K562 (cell line): ENCODE measurements at regions not wholly inside any gene's neighbourhood (a gene's known extent, or its start where the extent isn't known, plus 50 kb on each side); places are given as distances from the start of the nearest gene placed in this dataset.

Experiments
- ATAC-seq: fragments of 200-7000 bp; cut with Tn5 transposase; 3 replicates; pipeline ENCODE4 v1.9.1; 2020; ENCODE audit warnings: moderate library complexity
- BruUV-seq: library from RNA; stranded (reverse); fragments of 400-500 nt; replicated peaks from 2 replicates; lab custom pipeline; 2021; lab: Mats Ljungman, UMichigan
- CTCF ChIA-PET: fragments of 300-600 bp; formaldehyde crosslinking; extraction: SDS; loops from one replicate; lab custom pipeline; 2021; ENCODE audit warnings: low intra/inter-chr PET ratio; lab: Yijun Ruan, JAX
- POLR2A ChIA-PET: fragments of 300-600, 350-650 bp; sonication (Branson Sonifier 250); formaldehyde crosslinking; extraction: SDS; loops from one replicate; lab custom pipeline; 2021; ENCODE audit warnings: antibody characterized with exemption, inconsistent platforms; lab: Yijun Ruan, JAX
- DNase-seq, 4 experiments: peaks; one replicate each; pipeline versions ENCODE4 v3.0.0 to v3.0.0-alpha.2; 2011 to 2018; ENCODE audit warnings: low spot score in 3 of 4, mixed read lengths in 3 of 4; ENCODE audit errors: extremely low read depth in 1 of 4
- FAIRE-seq: peaks from 2 replicates; lab custom pipeline; 2011; peaks lifted over from hg19 to GRCh38; lab: Jason Lieb, UNC
- H2AFZ ChIP-seq: 2 replicates; pipeline ENCODE4 v1.6.0; 2011; ENCODE audit warnings: low read depth, low read length, control low read depth, inconsistent platforms
- H3K27ac ChIP-seq: fragments of 200-600 bp; 3 replicates; pipeline ENCODE4 v1.8.0; 2011; ENCODE audit warnings: low read depth, mild to moderate bottlenecking, control low read depth, inconsistent platforms, low read length, moderate library complexity, mixed read lengths; ENCODE audit errors: extremely low read depth
- H3K27me3 ChIP-seq, 2 experiments: fragments of 300-600 bp in 1 of 2; 2 replicates in 1 of 2; 3 replicates in 1 of 2; pipeline versions ENCODE4 v1.6.0 to v1.8.0; 2011; ENCODE audit warnings: inconsistent platforms in 2 of 2, low read length in 2 of 2, mild to moderate bottlenecking in 1 of 2, mixed read lengths in 1 of 2, moderate library complexity in 1 of 2; ENCODE audit not compliant: control insufficient read depth in 2 of 2, insufficient read depth in 2 of 2
- H3K36me3 ChIP-seq: fragments of 300-600 bp; 3 replicates; pipeline ENCODE4 v1.8.0; 2011; ENCODE audit warnings: mild to moderate bottlenecking, low read length, inconsistent platforms; ENCODE audit not compliant: control insufficient read depth, insufficient read depth
- H3K4me1 ChIP-seq, 2 experiments: fragments of 200-600 bp in 1 of 2; replicated peaks in 1 of 2; 2 replicates in 1 of 2; 3 replicates in 1 of 2; pipeline versions ENCODE4 v1.5.1 to v1.8.0; 2011; ENCODE audit warnings: inconsistent platforms in 2 of 2, low read length in 2 of 2, mild to moderate bottlenecking in 1 of 2, mixed read lengths in 1 of 2, moderate library complexity in 1 of 2; ENCODE audit not compliant: control insufficient read depth in 2 of 2, insufficient read depth in 2 of 2
- H3K4me2 ChIP-seq: 2 replicates; pipeline ENCODE4 v1.6.1; 2011; ENCODE audit warnings: low read length, control low read depth, inconsistent platforms, mixed read lengths; ENCODE audit not compliant: insufficient read depth
- H3K4me3 ChIP-seq: fragments of 200-600 bp; sonication (generic), shearing (Covaris generic); 2 replicates; pipeline ENCODE4 v1.5.1; 2016; ENCODE audit warnings: control low read depth, inconsistent platforms
- H3K79me2 ChIP-seq: fragments of 200-600 bp; 3 replicates; pipeline ENCODE4 v1.8.0; 2011; ENCODE audit warnings: low read length, inconsistent platforms; ENCODE audit not compliant: control insufficient read depth, insufficient read depth
- H3K9ac ChIP-seq, 2 experiments: 2 replicates each; pipeline versions ENCODE4 v1.6.0 to v1.6.1; 2011; ENCODE audit warnings: low read depth in 2 of 2, low read length in 2 of 2, control low read depth in 1 of 2, inconsistent platforms in 1 of 2, mild to moderate bottlenecking in 1 of 2, mixed read lengths in 1 of 2; ENCODE audit not compliant: insufficient read depth in 1 of 2
- H3K9me1 ChIP-seq: one replicate; pipeline ENCODE4 v1.6.0; 2011; ENCODE audit warnings: inconsistent platforms, mild to moderate bottlenecking, low read length, moderate library complexity; ENCODE audit not compliant: control insufficient read depth, insufficient read depth
- H3K9me3 ChIP-seq: replicated peaks from 2 replicates; pipeline ENCODE4 v1.5.1; 2011; ENCODE audit warnings: low read depth, low read length, inconsistent platforms; ENCODE audit not compliant: control insufficient read depth, insufficient read depth
- H4K20me1 ChIP-seq: replicated peaks from 2 replicates; pipeline ENCODE4 v1.6.1; 2011; ENCODE audit warnings: low read length, inconsistent platforms, mixed read lengths; ENCODE audit not compliant: control insufficient read depth, insufficient read depth
- CXXC5 ChIP-seq: fragments of 250-450 bp; sonication (Bioruptor Pico); IDR thresholded peaks from 2 replicates; pipeline ENCODE4 v1.8.0; 2022; ENCODE audit warnings: inconsistent platforms, mild to moderate bottlenecking, moderate library complexity
- HOXB6 ChIP-seq: fragments of 250-450 bp; sonication (Bioruptor Pico); IDR thresholded peaks from 2 replicates; pipeline ENCODE4 v1.5.1; 2022; ENCODE audit warnings: mild to moderate bottlenecking, borderline replicate concordance
- ID3 ChIP-seq, 2 experiments: fragments of 250-450 bp in 1 of 2; fragments of 450-650 bp in 1 of 2; sonication (Bioruptor Pico) in 1 of 2; IDR thresholded peaks; 2 replicates each; pipeline versions ENCODE4 v1.6.1 to v1.8.0; 2016 to 2021; ENCODE audit warnings: mild to moderate bottlenecking in 2 of 2, moderate library complexity in 2 of 2, missing compliant biosample characterization in 1 of 2, missing genetic modification characterization in 1 of 2
- NFRKB ChIP-seq: fragments of 450-650 bp; IDR thresholded peaks from 2 replicates; pipeline ENCODE4 v1.6.1; 2016; ENCODE audit warnings: low read depth
- NR0B1 ChIP-seq: fragments of 450-650 bp; IDR thresholded peaks from one replicate; pipeline ENCODE4 v1.6.1; 2018; ENCODE audit warnings: mild to moderate bottlenecking, moderate library complexity; ENCODE audit not compliant: partially characterized antibody
- WGBS: fragments of 100-300 bp; shearing (Covaris generic); methylation state at CpG from one replicate; pipeline ENCODE4 v1.1.6; 2016; ENCODE audit warnings: low coverage, mixed read lengths; ENCODE audit not compliant: insufficient coverage; ENCODE audit errors: missing lambda C conversion rate; 5-methylcytosine and 5-hydroxymethylcytosine counted together
- in situ Hi-C: fragments of 300-500 bp; cut with MboI; formaldehyde crosslinking; loops from 4 replicates; pipeline ENCODE4 v1.15.0; 2018; ENCODE audit warnings: inconsistent platforms, mixed read lengths
- intact Hi-C: fragments of 100-400 bp; cut with micrococcal nuclease; formaldehyde crosslinking; loops from 2 replicates; pipeline ENCODE4 v1.14.2; 2022

GRCh38 chr13:105984236-105984635, 551.2 kb downstream of the EFNB2 start:
- no peak for TF ChIP-seq CXXC5 (CRISPR knock-in tag)
- no peak for TF ChIP-seq NFRKB
- no peak for TF ChIP-seq NR0B1
- TF ChIP-seq ID3 (CRISPR knock-in tag; IDR thresholded peaks at IDR 0.05), result no peak
- TF ChIP-seq ID3 (tag; IDR thresholded peaks at IDR 0.05), result no peak
- no peak for TF ChIP-seq HOXB6
- TF ChIP-seq, all 486 proteins: peak for 0
- WGBS, result 0% methylated on average over 1 of the region's 3 CpGs
- ChIA-PET POLR2A (no interaction called here), CTCF (no interaction called here)
- FAIRE-seq, result no peak
- Histone ChIP-seq H3K27ac (no peak overlapping the region), H3K9me3 (no peaks in the 10 kb centered on the region), H2AFZ (no peak overlapping the region), H4K20me1 (no peaks in the 10 kb centered on the region), H3K27me3 (no peaks in the 10 kb centered on the region), H3K4me1 (no peaks in the 10 kb centered on the region), H3K4me2 (no peak overlapping the region), H3K9ac (no peak overlapping the region), H3K9me1 (no peaks in the 10 kb centered on the region), H3K4me3 (no peak overlapping the region), H3K36me3 (no peaks in the 10 kb centered on the region), H3K79me2 (no peaks in the 10 kb centered on the region)
- DNase-seq, result no peak
- ATAC-seq, result no peak
- BruUV-seq, result no TSS peak
- intact Hi-C loops, result no loop called here
- in situ Hi-C loops, result no loop called here
